ENCODE measurements at regions not wholly inside any gene's neighbourhood (a gene's known extent, or its start where the extent isn't known, plus 50 kb on each side); places are given as distances from the start of the nearest gene placed in this dataset.
"Not testable (repeated sequence)": the region's sequence is repeated elsewhere in the genome, so short reads cannot be mapped to it uniquely, and the experiment has no call there.

GRCh38 chr20:4471221-4471620, 215.0 kb upstream of the PRNP start:
- DNase-seq (ENCODE audit: low read depth in 2 of 2), result no peak
- H3K4me3 ChIP-seq (replicated peaks in 1 of 2; ENCODE audit: low read depth in 2 of 2, low read length in 2 of 2), result no peak overlapping the region
- no peak for TF ChIP-seq CTCF (IDR thresholded peaks at IDR 0.05; ENCODE audit: low read depth, low read length)

GRCh38 chr20:4470375-4470774, 215.9 kb upstream of the PRNP start:
- no peak overlapping the region for H3K4me3 ChIP-seq (replicated peaks in 1 of 2; ENCODE audit: low read depth in 2 of 2, low read length in 2 of 2)
- TF ChIP-seq CTCF (IDR thresholded peaks at IDR 0.05; ENCODE audit: low read depth, low read length), result no peak
- peak in 1 of 2 donors; percentile 23 for DNase-seq (ENCODE audit: low read depth in 2 of 2)

- H3K4me3 ChIP-seq (replicated peaks in 1 of 2; ENCODE audit: low read depth in 2 of 2, low read length in 2 of 2), result no peak overlapping the region
- no peak for TF ChIP-seq CTCF (IDR thresholded peaks at IDR 0.05; ENCODE audit: low read depth, low read length)
- DNase-seq (ENCODE audit: low read depth in 2 of 2), result no peak
These were observed 216.3 kb upstream of the PRNP start for GRCh38 chr20:4469910-4470309.

GRCh38 chr20:4468114-4468513, 218.1 kb upstream of the PRNP start:
- H3K4me3 ChIP-seq (replicated peaks in 1 of 2; ENCODE audit: low read depth in 2 of 2, low read length in 2 of 2), result no peak overlapping the region
- no peak for TF ChIP-seq CTCF (IDR thresholded peaks at IDR 0.05; ENCODE audit: low read depth, low read length)
- DNase-seq (ENCODE audit: low read depth in 2 of 2), result no peak

GRCh38 chr20:4465855-4466545, 216.9 kb upstream of the ADRA1D start:
- H3K4me3 ChIP-seq (replicated peaks in 1 of 2; ENCODE audit: low read depth in 2 of 2, low read length in 2 of 2), result no peak overlapping the region
- DNase-seq (ENCODE audit: low read depth in 2 of 2), result no peak
- TF ChIP-seq CTCF (IDR thresholded peaks at IDR 0.05; ENCODE audit: low read depth, low read length), result no peak

- H3K4me3 ChIP-seq (replicated peaks in 1 of 2; ENCODE audit: low read depth in 2 of 2, low read length in 2 of 2), result no peak overlapping the region
- no peak for DNase-seq (ENCODE audit: low read depth in 2 of 2)
- no peak for TF ChIP-seq CTCF (IDR thresholded peaks at IDR 0.05; ENCODE audit: low read depth, low read length)
These were observed 216.1 kb upstream of the ADRA1D start for GRCh38 chr20:4465212-4465611.

- DNase-seq (ENCODE audit: low read depth in 2 of 2); H3K4me3 ChIP-seq (replicated peaks in 1 of 2; ENCODE audit: low read depth in 2 of 2, low read length in 2 of 2): not testable (repeated sequence)
These were observed 213.7 kb upstream of the ADRA1D start for GRCh38 chr20:4462801-4463200.
